ENCODE measurements at regions not wholly inside any gene's neighbourhood (a gene's known extent, or its start where the extent isn't known, plus 50 kb on each side); places are given as distances from the start of the nearest gene placed in this dataset.

DNA sequence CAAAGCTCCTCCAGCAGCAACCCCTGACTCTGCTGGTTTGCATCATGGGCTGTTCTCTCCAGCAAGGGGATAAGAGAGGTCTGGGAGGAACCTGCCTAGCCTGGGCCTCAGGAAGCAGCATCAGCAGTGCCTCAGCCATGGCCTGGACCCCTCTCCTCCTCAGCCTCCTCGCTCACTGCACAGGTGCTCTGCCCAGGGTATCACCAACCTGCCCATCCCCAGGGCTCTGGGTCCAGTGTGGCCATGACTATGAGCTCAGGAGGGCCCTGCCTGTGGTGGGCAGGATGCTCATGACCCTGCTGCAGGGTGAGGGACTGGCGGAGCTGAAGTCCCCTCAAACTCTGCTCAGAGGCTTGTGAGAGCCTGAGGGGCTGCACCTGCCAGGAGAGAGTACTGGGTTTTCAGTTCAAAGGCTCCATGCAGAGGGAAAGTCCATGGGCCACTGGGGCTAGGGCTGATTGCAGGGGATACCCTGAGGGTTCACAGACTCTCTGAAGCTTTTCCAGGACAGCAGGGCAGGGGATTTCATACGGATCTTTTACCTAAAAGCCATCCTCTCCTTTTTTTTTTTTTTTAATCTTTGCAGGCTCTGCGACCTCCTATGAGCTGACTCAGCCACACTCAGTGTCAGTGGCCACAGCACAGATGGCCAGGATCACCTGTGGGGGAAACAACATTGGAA is 115.8 kb upstream of the IGLL5 start:
- Histone ChIP-seq H3F3A (ENCODE audit: insufficient read depth, low read length, poor library complexity, severe bottlenecking) (no peaks in the 10 kb centered on the region), H3K27me3 (ENCODE audit: insufficient read depth, low read depth, low read length) (no peaks in the 10 kb centered on the region), H3K4me2 (ENCODE audit: low read length) (no peak overlapping the region), H2AFZ (ENCODE audit: low read depth, low read length) (no peak overlapping the region), H4K20me1 (ENCODE audit: insufficient read depth) (no peaks in the 10 kb centered on the region), H3K9ac (ENCODE audit: low read length) (no peak overlapping the region), H3K9me2 (ENCODE audit: insufficient read depth, low read length) (no peaks in the 10 kb centered on the region), H3K9me3 (ENCODE audit: low read length) (no peaks in the 10 kb centered on the region), H3K79me2 (replicated peaks; ENCODE audit: insufficient read depth, low read length) (no peaks in the 10 kb centered on the region), H3K4me3 (ENCODE audit: low read length) (no peak overlapping the region), H3K36me3 (ENCODE audit: insufficient read depth, low read length) (no peaks in the 10 kb centered on the region), H3K27ac (ENCODE audit: low read length) (no peak overlapping the region)
- no peak for TF ChIP-seq EZH2 (IDR thresholded peaks at IDR 0.05; ENCODE audit: borderline replicate concordance, insufficient read depth, low read length, poor library complexity, severe bottlenecking)
- TF ChIP-seq EP300 (conservative IDR thresholded peaks at IDR 0.05; ENCODE audit: poor library complexity, severe bottlenecking) = no peak
- TF ChIP-seq, protein P1, sequence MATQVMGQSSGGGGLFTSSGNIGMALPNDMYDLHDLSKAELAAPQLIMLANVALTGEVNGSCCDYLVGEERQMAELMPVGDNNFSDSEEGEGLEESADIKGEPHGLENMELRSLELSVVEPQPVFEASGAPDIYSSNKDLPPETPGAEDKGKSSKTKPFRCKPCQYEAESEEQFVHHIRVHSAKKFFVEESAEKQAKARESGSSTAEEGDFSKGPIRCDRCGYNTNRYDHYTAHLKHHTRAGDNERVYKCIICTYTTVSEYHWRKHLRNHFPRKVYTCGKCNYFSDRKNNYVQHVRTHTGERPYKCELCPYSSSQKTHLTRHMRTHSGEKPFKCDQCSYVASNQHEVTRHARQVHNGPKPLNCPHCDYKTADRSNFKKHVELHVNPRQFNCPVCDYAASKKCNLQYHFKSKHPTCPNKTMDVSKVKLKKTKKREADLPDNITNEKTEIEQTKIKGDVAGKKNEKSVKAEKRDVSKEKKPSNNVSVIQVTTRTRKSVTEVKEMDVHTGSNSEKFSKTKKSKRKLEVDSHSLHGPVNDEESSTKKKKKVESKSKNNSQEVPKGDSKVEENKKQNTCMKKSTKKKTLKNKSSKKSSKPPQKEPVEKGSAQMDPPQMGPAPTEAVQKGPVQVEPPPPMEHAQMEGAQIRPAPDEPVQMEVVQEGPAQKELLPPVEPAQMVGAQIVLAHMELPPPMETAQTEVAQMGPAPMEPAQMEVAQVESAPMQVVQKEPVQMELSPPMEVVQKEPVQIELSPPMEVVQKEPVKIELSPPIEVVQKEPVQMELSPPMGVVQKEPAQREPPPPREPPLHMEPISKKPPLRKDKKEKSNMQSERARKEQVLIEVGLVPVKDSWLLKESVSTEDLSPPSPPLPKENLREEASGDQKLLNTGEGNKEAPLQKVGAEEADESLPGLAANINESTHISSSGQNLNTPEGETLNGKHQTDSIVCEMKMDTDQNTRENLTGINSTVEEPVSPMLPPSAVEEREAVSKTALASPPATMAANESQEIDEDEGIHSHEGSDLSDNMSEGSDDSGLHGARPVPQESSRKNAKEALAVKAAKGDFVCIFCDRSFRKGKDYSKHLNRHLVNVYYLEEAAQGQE (IDR thresholded peaks at IDR 0.05; ENCODE audit: borderline replicate concordance) = no peak
- no peak for TF ChIP-seq POLR2AphosphoS5 (IDR thresholded peaks at IDR 0.05)
- TF ChIP-seq, protein P2, sequence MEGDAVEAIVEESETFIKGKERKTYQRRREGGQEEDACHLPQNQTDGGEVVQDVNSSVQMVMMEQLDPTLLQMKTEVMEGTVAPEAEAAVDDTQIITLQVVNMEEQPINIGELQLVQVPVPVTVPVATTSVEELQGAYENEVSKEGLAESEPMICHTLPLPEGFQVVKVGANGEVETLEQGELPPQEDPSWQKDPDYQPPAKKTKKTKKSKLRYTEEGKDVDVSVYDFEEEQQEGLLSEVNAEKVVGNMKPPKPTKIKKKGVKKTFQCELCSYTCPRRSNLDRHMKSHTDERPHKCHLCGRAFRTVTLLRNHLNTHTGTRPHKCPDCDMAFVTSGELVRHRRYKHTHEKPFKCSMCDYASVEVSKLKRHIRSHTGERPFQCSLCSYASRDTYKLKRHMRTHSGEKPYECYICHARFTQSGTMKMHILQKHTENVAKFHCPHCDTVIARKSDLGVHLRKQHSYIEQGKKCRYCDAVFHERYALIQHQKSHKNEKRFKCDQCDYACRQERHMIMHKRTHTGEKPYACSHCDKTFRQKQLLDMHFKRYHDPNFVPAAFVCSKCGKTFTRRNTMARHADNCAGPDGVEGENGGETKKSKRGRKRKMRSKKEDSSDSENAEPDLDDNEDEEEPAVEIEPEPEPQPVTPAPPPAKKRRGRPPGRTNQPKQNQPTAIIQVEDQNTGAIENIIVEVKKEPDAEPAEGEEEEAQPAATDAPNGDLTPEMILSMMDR (IDR thresholded peaks at IDR 0.05; ENCODE audit: poor library complexity, severe bottlenecking) = no peak
- no peak for TF ChIP-seq RAD21 (conservative IDR thresholded peaks at IDR 0.05)
- TF ChIP-seq TAF1 (IDR thresholded peaks at IDR 0.05; ENCODE audit: low read depth) = no peak
- TF ChIP-seq SMC3 (conservative IDR thresholded peaks at IDR 0.05; ENCODE audit: poor library complexity) = no peak
- no peak for TF ChIP-seq MXI1 (conservative IDR thresholded peaks at IDR 0.05; ENCODE audit: poor library complexity, severe bottlenecking)

DNA sequence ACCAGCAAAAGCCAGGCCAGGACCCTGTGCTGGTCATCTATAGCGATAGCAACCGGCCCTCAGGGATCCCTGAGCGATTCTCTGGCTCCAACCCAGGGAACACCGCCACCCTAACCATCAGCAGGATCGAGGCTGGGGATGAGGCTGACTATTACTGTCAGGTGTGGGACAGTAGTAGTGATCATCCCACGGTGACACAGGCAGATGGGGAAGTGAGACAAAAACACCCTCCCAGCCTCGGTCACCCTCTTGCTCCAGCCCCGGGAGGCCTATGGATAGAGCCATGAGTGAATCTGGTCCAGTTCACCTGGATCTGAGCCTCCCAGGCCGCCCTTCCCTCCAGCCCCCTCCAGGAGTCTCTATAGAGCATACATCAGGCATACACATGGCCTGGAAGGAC is 115.2 kb upstream of the IGLL5 start:
- Histone ChIP-seq H3K4me2 (ENCODE audit: low read length) (no peak overlapping the region), H3K79me2 (replicated peaks; ENCODE audit: insufficient read depth, low read length) (no peaks in the 10 kb centered on the region), H3K27me3 (ENCODE audit: insufficient read depth, low read depth, low read length) (no peaks in the 10 kb centered on the region), H4K20me1 (ENCODE audit: insufficient read depth) (no peaks in the 10 kb centered on the region), H3K9ac (ENCODE audit: low read length) (no peak overlapping the region), H3K9me2 (ENCODE audit: insufficient read depth, low read length) (no peaks in the 10 kb centered on the region), H3K27ac (ENCODE audit: low read length) (no peak overlapping the region), H3F3A (ENCODE audit: insufficient read depth, low read length, poor library complexity, severe bottlenecking) (no peaks in the 10 kb centered on the region), H3K36me3 (ENCODE audit: insufficient read depth, low read length) (no peaks in the 10 kb centered on the region), H3K9me3 (ENCODE audit: low read length) (no peaks in the 10 kb centered on the region), H2AFZ (ENCODE audit: low read depth, low read length) (no peak overlapping the region), H3K4me3 (ENCODE audit: low read length) (no peak overlapping the region)
- TF ChIP-seq EZH2 (IDR thresholded peaks at IDR 0.05; ENCODE audit: borderline replicate concordance, insufficient read depth, low read length, poor library complexity, severe bottlenecking) (no peak), POLR2AphosphoS5 (IDR thresholded peaks at IDR 0.05) (no peak), EP300 (conservative IDR thresholded peaks at IDR 0.05; ENCODE audit: poor library complexity, severe bottlenecking) (no peak), MXI1 (conservative IDR thresholded peaks at IDR 0.05; ENCODE audit: poor library complexity, severe bottlenecking) (no peak), SMC3 (conservative IDR thresholded peaks at IDR 0.05; ENCODE audit: poor library complexity) (no peak), RAD21 (conservative IDR thresholded peaks at IDR 0.05) (no peak), TAF1 (IDR thresholded peaks at IDR 0.05; ENCODE audit: low read depth) (no peak)
- TF ChIP-seq, protein P1 (IDR thresholded peaks at IDR 0.05; ENCODE audit: borderline replicate concordance) = no peak
- TF ChIP-seq, protein P2 (IDR thresholded peaks at IDR 0.05; ENCODE audit: poor library complexity, severe bottlenecking) = no peak

Data from neural cell (in vitro differentiated cells).